ENCODE measurements at regions not wholly inside any gene's neighbourhood (a gene's known extent, or its start where the extent isn't known, plus 50 kb on each side); places are given as distances from the start of the nearest gene placed in this dataset.
A peak's percentile ranks its signal among the peaks of the same experiment; 100 is the strongest.
"Not testable (repeated sequence)": the region's sequence is repeated elsewhere in the genome, so short reads cannot be mapped to it uniquely, and the experiment has no call there.

GRCh38 chr2:51774606-51775005, 742.7 kb upstream of the NRXN1 start:
- DNase-seq (ENCODE audit: low spot score) = not testable (repeated sequence)

GRCh38 chr2:51760441-51760840, 728.5 kb upstream of the NRXN1 start:
- no peak for DNase-seq (ENCODE audit: low spot score)

- no peak for DNase-seq (ENCODE audit: low spot score)
Observed at GRCh38 chr2:51758081-51758480, 726.1 kb upstream of the NRXN1 start.

GRCh38 chr2:51734115-51734514, 702.2 kb upstream of the NRXN1 start:
- DNase-seq (ENCODE audit: low spot score) = no peak

- DNase-seq (ENCODE audit: low spot score) = no peak
Observed at GRCh38 chr2:51723691-51724090, 691.8 kb upstream of the NRXN1 start.

GRCh38 chr2:51722311-51722710, 690.4 kb upstream of the NRXN1 start:
- DNase-seq (ENCODE audit: low spot score) = no peak

GRCh38 chr2:51720826-51721225, 688.9 kb upstream of the NRXN1 start:
- DNase-seq (ENCODE audit: low spot score) = no peak

- no peak for DNase-seq (ENCODE audit: low spot score)
Observed at GRCh38 chr2:51718881-51719280, 686.9 kb upstream of the NRXN1 start.

- DNase-seq (ENCODE audit: low spot score) = no peak
Observed at GRCh38 chr2:51717312-51717711, 685.4 kb upstream of the NRXN1 start.

GRCh38 chr2:51711766-51712165, 679.8 kb upstream of the NRXN1 start:
- no peak for DNase-seq (ENCODE audit: low spot score)

GRCh38 chr2:51710222-51710621, 678.3 kb upstream of the NRXN1 start:
- DNase-seq (ENCODE audit: low spot score) = peak; percentile 61

- DNase-seq (ENCODE audit: low spot score) = no peak
Observed at GRCh38 chr2:51707625-51708024, 675.7 kb upstream of the NRXN1 start.

GRCh38 chr2:51706220-51706619, 674.3 kb upstream of the NRXN1 start:
- no peak for DNase-seq (ENCODE audit: low spot score)

- no peak for DNase-seq (ENCODE audit: low spot score)
Observed at GRCh38 chr2:51705417-51705816, 673.5 kb upstream of the NRXN1 start.

GRCh38 chr2:51698021-51698420, 666.1 kb upstream of the NRXN1 start:
- no peak for DNase-seq (ENCODE audit: low spot score)

- no peak for DNase-seq (ENCODE audit: low spot score)
Observed at GRCh38 chr2:51697095-51697494, 665.2 kb upstream of the NRXN1 start.

GRCh38 chr2:51695531-51695930, 663.6 kb upstream of the NRXN1 start:
- DNase-seq (ENCODE audit: low spot score) = no peak

GRCh38 chr2:51693640-51694039, 661.7 kb upstream of the NRXN1 start:
- DNase-seq (ENCODE audit: low spot score) = no peak

GRCh38 chr2:51681854-51682253, 649.9 kb upstream of the NRXN1 start:
- no peak for DNase-seq (ENCODE audit: low spot score)

- DNase-seq (ENCODE audit: low spot score) = peak; percentile 7
Observed at GRCh38 chr2:51673628-51674027, 641.7 kb upstream of the NRXN1 start.

GRCh38 chr2:51667679-51668078, 635.7 kb upstream of the NRXN1 start:
- DNase-seq (ENCODE audit: low spot score) = no peak

GRCh38 chr2:51662187-51662586, 630.3 kb upstream of the NRXN1 start:
- peak; percentile 17 for DNase-seq (ENCODE audit: low spot score)

GRCh38 chr2:51657849-51658248, 625.9 kb upstream of the NRXN1 start:
- no peak for DNase-seq (ENCODE audit: low spot score)

GRCh38 chr2:51650769-51651168, 618.8 kb upstream of the NRXN1 start:
- DNase-seq (ENCODE audit: low spot score) = no peak

- no peak for DNase-seq (ENCODE audit: low spot score)
Observed at GRCh38 chr2:51649366-51649765, 617.4 kb upstream of the NRXN1 start.
